Bronchial epithelial cell (primary cell): ENCODE measurements at regions not wholly inside any gene's neighbourhood (a gene's known extent, or its start where the extent isn't known, plus 50 kb on each side); places are given as distances from the start of the nearest gene placed in this dataset.
A peak's percentile ranks its signal among the peaks of the same experiment; 100 is the strongest.

Experiments used
- DNase-seq: peaks from one replicate; pipeline ENCODE4 v3.0.0-alpha.2; 2010; ENCODE audit warnings: low read depth
- FAIRE-seq: peaks from 2 replicates; lab custom pipeline; 2011; peaks lifted over from hg19 to GRCh38; lab: Jason Lieb, UNC
- H3K27me3 ChIP-seq: 2 replicates; pipeline ENCODE4 v1.5.1; 2011; ENCODE audit warnings: low read length; ENCODE audit not compliant: control insufficient read depth, insufficient read depth
- H3K36me3 ChIP-seq: 2 replicates; pipeline ENCODE4 v1.5.1; 2011; ENCODE audit warnings: low read length; ENCODE audit not compliant: control insufficient read depth, insufficient read depth
- H3K4me3 ChIP-seq: 2 replicates; pipeline ENCODE4 v1.5.1; 2011; ENCODE audit warnings: mild to moderate bottlenecking, low read depth, low read length, control low read depth
- CTCF ChIP-seq: IDR thresholded peaks from 2 replicates; pipeline ENCODE4 v1.5.1; 2011; ENCODE audit warnings: mild to moderate bottlenecking, moderate library complexity, low read length, control low read depth, inconsistent platforms; ENCODE audit not compliant: insufficient read depth, severe bottlenecking

GRCh38 chr4:112075129-112075753 lies 70.0 kb upstream of the FAM241A start:
- Histone ChIP-seq H3K27me3 (no peaks in the 10 kb centered on the region), H3K36me3 (no peaks in the 10 kb centered on the region), H3K4me3 (no peak overlapping the region)
- TF ChIP-seq CTCF: peak; percentile 74
- peak; percentile 73 for DNase-seq
- FAIRE-seq: no peak

- H3K27me3 ChIP-seq: no peaks in the 10 kb centered on the region
- TF ChIP-seq CTCF: no peak
- FAIRE-seq (no peak), DNase-seq (no peak)
- H3K36me3 ChIP-seq: no peaks in the 10 kb centered on the region
- H3K4me3 ChIP-seq: no peak overlapping the region
Observed at GRCh38 chr4:112075906-112076305, 69.3 kb upstream of the FAM241A start.

GRCh38 chr4:112076919-112077608 lies 68.2 kb upstream of the FAM241A start:
- DNase-seq (no peak), FAIRE-seq (no peak)
- Histone ChIP-seq H3K4me3 (no peak overlapping the region), H3K36me3 (no peaks in the 10 kb centered on the region), H3K27me3 (no peaks in the 10 kb centered on the region)
- no peak for TF ChIP-seq CTCF

GRCh38 chr4:112077743-112078142 lies 67.5 kb upstream of the FAM241A start:
- Histone ChIP-seq H3K27me3 (no peaks in the 10 kb centered on the region), H3K4me3 (no peak overlapping the region), H3K36me3 (no peaks in the 10 kb centered on the region)
- no peak for TF ChIP-seq CTCF
- FAIRE-seq (no peak), DNase-seq (no peak)

- TF ChIP-seq CTCF: no peak
- DNase-seq: peak; percentile 99
- FAIRE-seq: no peak
- H3K36me3 ChIP-seq: no peaks in the 10 kb centered on the region
- no peaks in the 10 kb centered on the region for H3K27me3 ChIP-seq
- no peak overlapping the region for H3K4me3 ChIP-seq
Observed at GRCh38 chr4:112082954-112083586, 62.2 kb upstream of the FAM241A start.
